KMS-11 (cell line): ENCODE measurements at regions not wholly inside any gene's neighbourhood (a gene's known extent, or its start where the extent isn't known, plus 50 kb on each side); places are given as distances from the start of the nearest gene placed in this dataset.

Source experiments
- H2AFZ ChIP-seq: fragments of 200-600 bp; sonication (generic); 2 replicates; pipeline ENCODE4 v1.6.1; 2016; ENCODE audit warnings: antibody characterized with exemption, mixed run types, low read depth
- H3K27ac ChIP-seq: fragments of 200-600 bp; sonication (generic); 2 replicates; pipeline ENCODE4 v1.6.1; 2016; ENCODE audit warnings: mild to moderate bottlenecking, mixed run types
- H3K27me3 ChIP-seq: fragments of 200-600 bp; sonication (generic); 2 replicates; pipeline ENCODE4 v1.6.1; 2017; ENCODE audit warnings: mild to moderate bottlenecking, low read depth, mixed run types, moderate library complexity; ENCODE audit not compliant: insufficient read depth
- H3K36me3 ChIP-seq: fragments of 200-600 bp; sonication (generic); 2 replicates; pipeline ENCODE4 v1.6.1; 2017; ENCODE audit warnings: mild to moderate bottlenecking, mixed run types; ENCODE audit not compliant: insufficient read depth
- H3K4me1 ChIP-seq: fragments of 200-600 bp; sonication (generic); 2 replicates; pipeline ENCODE4 v1.6.1; 2016; ENCODE audit warnings: mild to moderate bottlenecking, low read depth, mixed run types; ENCODE audit not compliant: poor library complexity, severe bottlenecking
- H3K4me2 ChIP-seq: fragments of 200-600 bp; sonication (generic); 2 replicates; pipeline ENCODE4 v1.7.0; 2016; ENCODE audit warnings: mild to moderate bottlenecking, mixed run types
- H3K4me3 ChIP-seq: fragments of 200-600 bp; sonication (generic); IDR thresholded peaks from 2 replicates; pipeline ENCODE4 v1.6.1; 2017; ENCODE audit warnings: low read depth, low read length, mixed read lengths; ENCODE audit not compliant: insufficient read depth
- H3K79me2 ChIP-seq: fragments of 200-600 bp; sonication (generic); 2 replicates; pipeline ENCODE4 v1.6.1; 2016; ENCODE audit warnings: low read depth, mixed run types; ENCODE audit not compliant: insufficient read depth
- H3K9ac ChIP-seq: fragments of 200-600 bp; sonication (generic); 2 replicates; pipeline ENCODE4 v1.6.1; 2016; ENCODE audit warnings: mild to moderate bottlenecking, mixed run types
- H4K20me1 ChIP-seq: fragments of 200-600 bp; sonication (generic); 2 replicates; pipeline ENCODE4 v1.6.1; 2016; ENCODE audit warnings: mild to moderate bottlenecking, mixed run types; ENCODE audit not compliant: insufficient read depth
- CTCF ChIP-seq: fragments of 200-600 bp; sonication (generic); conservative IDR thresholded peaks from 2 replicates; pipeline ENCODE4 v1.6.1; 2017; ENCODE audit warnings: low read depth, mild to moderate bottlenecking, antibody characterized with exemption, low read length, moderate library complexity, mixed read lengths

DNA sequence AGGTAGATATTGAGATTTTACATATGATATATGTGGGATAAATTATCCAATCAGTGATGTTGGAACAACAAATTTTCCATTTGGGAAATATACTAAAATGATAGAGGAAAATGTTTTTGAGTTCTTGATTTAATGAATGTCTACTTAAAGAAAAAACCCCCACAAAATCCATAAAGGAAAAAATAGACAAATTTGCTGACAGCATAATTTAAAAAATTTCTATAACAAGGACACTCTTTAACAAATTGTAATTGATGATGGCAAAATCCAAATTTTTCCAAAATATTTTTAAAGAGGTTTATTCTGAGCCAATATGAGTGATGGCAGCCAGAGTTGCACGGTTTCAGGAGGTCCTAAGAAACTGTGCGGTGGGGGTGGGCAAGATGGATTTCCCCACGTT lies 51.9 kb upstream of the RHOU start:
- Histone ChIP-seq H3K79me2 (no peaks in the 10 kb centered on the region), H2AFZ (no peak overlapping the region), H3K4me2 (no peak overlapping the region), H3K27me3 (no peaks in the 10 kb centered on the region), H3K4me1 (no peaks in the 10 kb centered on the region), H4K20me1 (no peaks in the 10 kb centered on the region), H3K9ac (no peak overlapping the region), H3K4me3 (no peak overlapping the region), H3K27ac (no peak overlapping the region), H3K36me3 (no peaks in the 10 kb centered on the region)
- TF ChIP-seq CTCF: no peak

DNA sequence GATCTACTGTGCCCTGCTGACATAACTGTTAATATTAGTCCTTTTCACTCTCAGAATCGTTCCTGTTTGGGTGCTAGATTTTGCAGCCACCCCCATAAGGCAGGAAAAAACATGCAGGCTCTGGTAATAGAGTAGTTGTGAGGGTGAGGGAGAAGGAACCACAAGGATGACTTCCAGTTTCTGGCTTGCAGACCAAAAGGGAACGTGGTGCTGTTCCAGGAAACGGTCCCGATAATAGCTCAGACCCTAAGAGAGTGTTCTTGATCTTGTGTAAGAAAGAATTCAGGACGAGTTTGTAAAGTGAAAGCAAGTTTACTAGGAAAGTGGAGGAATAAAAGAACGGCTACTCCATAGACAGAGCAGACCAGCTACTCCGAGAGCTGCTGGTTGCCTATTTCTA lies 50.7 kb upstream of the RHOU start:
- H3K4me3 ChIP-seq: no peak overlapping the region
- H3K27me3 ChIP-seq: no peaks in the 10 kb centered on the region
- no peaks in the 10 kb centered on the region for H3K79me2 ChIP-seq
- no peak for TF ChIP-seq CTCF
- H3K9ac ChIP-seq: no peak overlapping the region
- H4K20me1 ChIP-seq: no peaks in the 10 kb centered on the region
- no peaks in the 10 kb centered on the region for H3K36me3 ChIP-seq
- no peaks in the 10 kb centered on the region for H3K4me1 ChIP-seq
- H3K4me2 ChIP-seq: no peak overlapping the region
- no peak overlapping the region for H3K27ac ChIP-seq
- no peak overlapping the region for H2AFZ ChIP-seq

DNA sequence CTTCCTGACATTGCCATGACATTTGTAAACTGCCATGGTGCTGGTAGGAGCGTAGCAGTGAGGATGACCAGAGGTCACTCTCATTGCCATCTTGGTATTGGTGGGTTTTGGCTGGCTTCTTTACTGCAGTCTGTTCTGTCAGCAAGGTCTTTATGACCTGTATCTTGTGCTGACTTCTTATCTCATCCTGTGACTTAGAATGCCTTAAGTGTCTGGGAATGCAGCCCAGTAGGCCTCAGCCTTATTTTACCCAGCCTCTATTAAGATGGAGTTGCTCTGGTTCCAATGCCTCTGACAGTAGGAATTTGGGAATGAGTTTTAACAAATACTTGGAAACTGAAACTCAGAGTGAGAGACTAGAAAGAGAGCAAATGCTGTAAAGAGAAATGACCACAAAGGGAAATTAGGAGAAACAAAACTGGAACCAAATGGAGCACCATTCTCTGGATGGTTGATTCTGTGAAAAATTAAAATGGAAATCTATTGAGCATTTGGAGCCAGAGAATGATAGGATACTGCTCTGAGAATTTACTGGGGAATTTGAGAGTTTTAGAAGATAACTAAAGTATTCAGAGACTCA lies 50.1 kb upstream of the RHOU start:
- Histone ChIP-seq H3K4me3 (no peak overlapping the region), H3K27me3 (no peaks in the 10 kb centered on the region), H4K20me1 (no peaks in the 10 kb centered on the region), H2AFZ (no peak overlapping the region), H3K4me1 (no peaks in the 10 kb centered on the region), H3K27ac (no peak overlapping the region), H3K4me2 (no peak overlapping the region), H3K9ac (no peak overlapping the region), H3K36me3 (no peaks in the 10 kb centered on the region), H3K79me2 (no peaks in the 10 kb centered on the region)
- no peak for TF ChIP-seq CTCF
